ENCODE measurements at regions not wholly inside any gene's neighbourhood (a gene's known extent, or its start where the extent isn't known, plus 50 kb on each side); places are given as distances from the start of the nearest gene placed in this dataset.

DNA sequence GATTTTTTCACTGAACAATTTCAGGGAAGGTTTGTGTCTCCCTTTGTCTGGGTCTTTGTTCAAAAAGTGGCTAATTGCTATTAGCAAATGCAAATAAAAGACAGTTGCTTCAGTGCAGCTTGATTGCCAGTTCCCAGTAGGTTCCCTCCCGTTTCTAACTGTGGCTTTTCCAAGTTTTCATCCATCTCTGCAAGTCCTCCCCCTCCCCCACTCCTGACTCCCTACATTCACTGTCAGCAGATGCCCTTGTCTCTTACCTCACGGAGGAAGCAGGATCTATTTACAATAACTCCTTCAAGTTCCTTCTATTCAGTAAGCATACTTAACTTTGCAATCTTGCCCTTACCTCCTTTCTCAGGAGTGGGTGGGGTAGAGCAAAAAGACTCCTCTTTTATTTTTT lies 55.4 kb upstream of the SCEL start:
- DNase-seq (ENCODE audit: low read depth in 1 of 2, low spot score in 1 of 2), result no peak

DNA sequence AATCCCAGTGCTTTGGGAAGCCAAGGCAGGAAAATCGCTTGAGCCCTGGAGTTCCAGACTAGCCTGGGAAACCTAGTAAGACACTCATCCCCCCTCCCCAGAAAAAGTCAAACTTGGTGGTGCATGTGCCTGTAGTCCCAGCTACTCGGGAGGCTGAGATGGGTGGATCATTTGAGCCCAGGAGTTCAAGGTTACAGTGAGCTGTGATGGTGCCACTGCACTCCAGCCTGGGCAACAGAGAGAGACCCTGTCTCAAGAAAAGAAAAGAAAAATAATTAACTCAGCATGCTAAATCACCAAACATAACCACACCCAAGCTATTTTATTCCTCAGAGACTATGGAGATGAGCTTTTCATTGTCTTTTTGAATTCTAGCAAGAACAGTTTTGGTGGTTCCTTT lies 56.2 kb upstream of the SCEL start:
- no peak for DNase-seq (ENCODE audit: low read depth in 1 of 2, low spot score in 1 of 2)

GRCh38 chr13:77477299-77477848 lies 58.1 kb upstream of the SCEL start:
- no peak for DNase-seq (ENCODE audit: low read depth in 1 of 2, low spot score in 1 of 2)

GRCh38 chr13:77476456-77476855 lies 59.0 kb upstream of the SCEL start:
- no peak for DNase-seq (ENCODE audit: low read depth in 1 of 2, low spot score in 1 of 2)

- no peak for DNase-seq (ENCODE audit: low read depth in 1 of 2, low spot score in 1 of 2)
These were observed 60.0 kb upstream of the SCEL start for GRCh38 chr13:77475345-77476084.

DNA sequence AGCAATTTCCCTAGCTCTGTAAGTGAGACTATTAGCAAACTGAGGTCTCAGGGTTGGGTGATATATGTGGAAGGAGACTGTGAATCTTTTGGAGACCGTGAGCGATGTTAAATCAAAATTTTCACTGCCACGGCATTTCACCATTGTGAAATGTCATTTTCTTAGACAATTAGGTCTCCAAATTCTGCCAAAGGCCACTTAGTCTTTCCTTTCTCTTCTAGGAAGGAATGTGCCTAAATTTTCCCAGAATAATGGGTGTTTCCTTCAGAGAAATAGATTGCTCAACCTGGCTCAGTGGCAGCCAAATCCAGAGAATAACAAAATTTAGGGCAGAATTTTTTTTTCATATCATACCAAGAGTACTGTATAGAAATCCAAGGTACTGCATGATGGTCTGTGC lies 64.5 kb upstream of the SCEL start:
- DNase-seq (ENCODE audit: low read depth in 1 of 2, low spot score in 1 of 2), result no peak

DNA sequence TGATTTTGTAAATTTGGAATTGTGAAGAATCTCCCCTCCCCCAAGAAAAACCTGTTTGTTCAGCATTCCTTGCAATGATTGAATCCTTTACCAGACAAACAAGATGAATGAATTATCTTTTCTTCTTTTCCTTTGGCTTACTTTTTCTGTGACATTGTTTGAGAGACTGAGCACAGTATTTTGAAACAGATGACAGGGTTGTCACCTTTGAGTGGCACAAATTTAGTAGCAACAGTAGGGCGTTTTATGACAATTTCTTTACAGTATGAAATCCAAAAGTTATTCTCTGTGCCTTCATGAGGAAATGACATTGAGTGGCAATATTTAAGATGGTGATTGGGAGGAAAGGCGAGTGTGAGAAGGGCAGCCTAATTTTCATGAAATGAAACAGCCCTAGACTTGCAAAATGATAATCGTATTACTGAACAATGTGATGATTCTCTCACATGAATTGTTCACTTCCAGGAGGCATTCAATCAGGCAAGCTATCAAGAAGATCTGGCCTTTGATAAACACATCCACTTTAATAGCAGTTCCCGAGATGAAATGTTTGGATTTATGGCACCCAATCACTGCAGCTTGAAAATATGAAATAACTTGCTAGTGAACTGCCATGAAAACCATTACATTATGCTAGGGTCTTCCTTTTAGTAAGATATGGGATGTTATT lies 68.6 kb upstream of the SCEL start:
- DNase-seq (ENCODE audit: low read depth in 1 of 2, low spot score in 1 of 2), result no peak

- no peak for DNase-seq (ENCODE audit: low read depth in 1 of 2, low spot score in 1 of 2)
These were observed 69.8 kb upstream of the SCEL start for GRCh38 chr13:77465603-77466195.

DNA sequence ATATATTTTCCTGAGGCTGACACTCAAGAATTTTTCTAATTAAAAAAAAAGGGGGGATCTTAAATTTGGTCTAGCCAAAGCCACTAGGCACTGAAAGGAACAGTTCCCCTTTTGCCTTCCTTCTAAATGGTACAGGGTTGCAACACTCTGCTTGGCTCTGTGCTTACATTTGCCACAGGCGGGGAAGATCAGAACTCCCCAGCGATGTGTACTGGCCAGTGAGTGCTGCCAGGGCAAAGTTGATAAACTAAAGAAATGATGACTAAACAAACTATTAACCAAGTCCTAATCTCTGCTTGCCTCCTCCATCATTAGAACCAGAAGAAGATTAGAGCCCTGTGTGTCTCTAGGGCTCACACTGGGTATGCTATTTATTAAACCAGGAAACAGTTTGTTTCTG lies 75.3 kb upstream of the SCEL start:
- DNase-seq (ENCODE audit: low read depth in 1 of 2, low spot score in 1 of 2), result no peak

DNA sequence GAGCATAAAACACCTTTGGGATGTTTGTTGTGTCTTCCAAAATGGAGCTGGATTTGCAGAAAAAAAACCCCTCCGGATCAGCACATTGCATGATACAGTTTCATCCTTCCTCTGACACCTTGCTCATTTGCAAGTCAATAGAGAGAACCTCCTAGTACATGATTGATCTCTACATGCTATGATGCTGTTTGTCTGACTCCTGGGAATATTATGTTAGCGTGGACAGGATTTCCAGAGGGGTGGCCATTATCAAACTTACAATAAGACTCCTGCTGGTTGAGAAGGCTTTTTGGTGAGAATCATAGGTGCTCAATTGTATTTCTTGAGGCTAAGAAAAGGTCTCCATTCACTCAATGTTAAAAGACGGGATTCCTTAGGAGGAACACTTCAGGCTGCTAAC lies 75.9 kb upstream of the SCEL start:
- no peak for DNase-seq (ENCODE audit: low read depth in 1 of 2, low spot score in 1 of 2)

DNA sequence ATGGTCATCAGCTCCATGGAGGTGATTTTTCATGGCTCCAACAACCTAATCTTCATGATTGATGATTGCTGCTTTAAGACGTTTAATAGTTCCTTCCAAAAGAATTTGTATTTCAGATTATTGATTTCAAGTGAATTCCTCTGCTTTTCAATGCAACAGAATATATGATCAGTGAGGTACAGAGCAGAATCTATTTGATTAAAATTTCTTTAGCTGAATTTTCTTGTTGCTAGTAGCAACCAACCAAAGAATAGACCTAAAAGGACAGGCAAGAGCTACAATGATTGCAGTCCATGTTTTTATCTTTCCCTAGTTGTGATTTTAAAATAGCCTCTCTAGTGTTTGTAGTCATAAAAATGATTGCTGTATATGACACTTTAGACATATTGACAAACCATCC lies 76.8 kb upstream of the SCEL start:
- no peak for DNase-seq (ENCODE audit: low read depth in 1 of 2, low spot score in 1 of 2)

DNA sequence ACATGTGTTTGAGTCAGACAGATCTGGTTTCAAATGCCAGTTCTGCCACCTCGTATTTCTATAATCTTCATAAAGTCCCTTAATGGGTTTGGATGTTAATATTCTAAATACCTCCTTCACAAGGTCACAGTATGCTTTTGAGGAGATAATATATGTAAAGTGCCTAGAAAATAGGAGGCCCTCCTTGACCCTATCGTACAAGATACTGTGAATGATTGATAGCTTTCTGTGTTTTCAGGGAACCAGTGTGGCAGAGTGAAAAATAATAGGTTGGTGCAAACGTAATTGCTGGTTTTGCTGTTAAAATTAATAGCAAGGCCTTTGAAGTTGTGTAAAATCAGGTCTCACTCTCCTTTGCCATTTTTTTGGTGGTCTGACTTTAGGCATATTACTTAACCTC lies 77.5 kb upstream of the SCEL start:
- DNase-seq (ENCODE audit: low read depth in 1 of 2, low spot score in 1 of 2), result no peak

GRCh38 chr13:77456271-77456670 lies 79.2 kb upstream of the SCEL start:
- DNase-seq (ENCODE audit: low read depth in 1 of 2, low spot score in 1 of 2), result no peak

DNA sequence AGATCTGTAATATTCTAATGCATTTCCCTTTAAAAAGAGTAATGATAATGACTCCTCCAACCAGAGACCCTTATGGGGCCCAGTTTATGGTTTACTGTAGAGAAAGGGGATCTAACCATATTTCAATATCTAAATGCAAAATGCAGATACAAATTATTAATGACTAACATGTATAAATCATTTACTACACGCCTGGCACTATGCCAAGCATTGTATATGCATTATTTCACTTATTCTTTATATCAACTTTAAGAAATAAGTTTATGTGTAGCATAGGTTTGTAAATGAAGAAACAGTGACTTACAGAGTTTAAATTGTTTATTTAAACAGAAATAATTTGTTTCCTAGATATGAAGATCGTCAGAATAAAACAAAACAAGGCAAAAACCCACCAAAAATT lies 86.2 kb upstream of the SCEL start:
- DNase-seq (ENCODE audit: low read depth in 1 of 2, low spot score in 1 of 2), result no peak

DNA sequence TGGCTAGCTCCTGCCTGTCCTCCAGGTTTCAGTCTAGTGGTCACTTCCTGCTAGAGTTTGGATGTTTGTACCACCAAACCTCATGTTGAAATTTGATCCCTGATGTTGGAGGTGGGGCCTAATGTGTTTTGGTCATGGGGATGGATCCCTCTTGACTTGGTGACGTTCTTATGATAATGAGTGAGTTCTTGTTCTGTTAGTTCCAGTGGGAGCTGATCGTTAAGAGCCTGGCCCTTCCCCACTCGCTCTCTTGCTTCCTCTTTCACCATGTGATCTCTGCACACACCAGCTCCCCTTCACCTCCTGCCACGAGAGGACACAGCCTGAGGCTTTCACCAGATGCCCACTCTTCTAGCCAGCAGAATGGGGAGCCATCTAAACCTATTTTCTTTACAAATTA lies 86.8 kb upstream of the SCEL start:
- DNase-seq (ENCODE audit: low read depth in 1 of 2, low spot score in 1 of 2), result no peak

DNA sequence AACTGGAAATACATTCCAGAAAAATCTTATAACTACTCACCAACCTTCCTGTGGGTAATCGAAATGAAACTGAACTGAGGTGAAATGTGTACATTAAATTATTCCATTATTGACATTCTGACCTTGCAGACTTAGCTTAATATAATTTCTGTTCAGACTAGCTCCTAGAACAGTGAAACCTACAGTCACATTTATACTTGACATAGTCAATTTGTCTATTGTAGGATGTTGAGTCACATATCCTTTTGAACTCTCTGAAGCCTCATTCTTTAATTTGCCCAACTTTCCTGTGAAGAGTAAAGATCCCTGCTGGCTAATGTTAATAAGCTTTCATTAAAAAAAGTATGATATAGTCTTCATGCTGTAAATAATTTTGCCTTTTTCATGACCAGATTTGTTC lies 92.0 kb upstream of the SCEL start:
- no peak for DNase-seq (ENCODE audit: low read depth in 1 of 2, low spot score in 1 of 2)

DNA sequence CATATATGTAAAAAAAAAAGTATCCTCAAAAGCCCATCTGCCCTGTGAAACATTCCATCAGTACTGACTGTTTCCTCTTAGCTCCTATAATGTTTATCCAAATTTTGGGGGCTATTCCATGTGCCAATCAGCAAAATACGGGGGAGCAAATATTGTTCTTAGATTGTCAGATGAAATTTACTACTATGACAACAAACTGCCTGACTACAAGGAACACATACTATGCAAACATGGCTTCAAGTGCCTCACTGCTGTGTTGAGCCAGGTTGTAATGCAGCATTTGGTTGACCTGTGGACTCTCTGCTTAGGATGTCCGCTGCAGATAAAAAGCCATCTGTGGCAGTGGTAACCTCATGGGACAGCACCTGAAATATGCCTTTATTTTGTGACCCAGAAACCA lies 98.2 kb upstream of the SCEL start:
- no peak for DNase-seq (ENCODE audit: low read depth in 1 of 2, low spot score in 1 of 2)

DNA sequence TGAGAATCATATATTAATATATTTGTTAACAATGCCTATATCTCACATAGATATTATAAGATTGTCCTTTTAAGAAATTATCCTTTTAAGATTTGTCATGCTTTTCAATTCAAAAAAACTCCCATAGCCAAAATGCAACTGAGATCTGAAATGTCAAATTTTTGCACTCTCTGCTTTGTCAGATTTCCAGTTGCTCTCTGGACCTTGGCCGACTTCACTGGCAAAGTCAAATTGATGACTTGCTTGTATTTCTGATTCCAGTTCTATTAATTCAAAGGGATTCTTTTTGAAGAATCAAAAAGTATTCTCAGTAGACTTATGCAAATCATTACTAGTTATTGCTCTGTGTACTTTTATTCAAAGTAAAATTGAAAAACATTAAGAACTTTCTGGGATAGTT lies 101.2 kb upstream of the SCEL start:
- no peak for DNase-seq (ENCODE audit: low read depth in 1 of 2, low spot score in 1 of 2)

DNA sequence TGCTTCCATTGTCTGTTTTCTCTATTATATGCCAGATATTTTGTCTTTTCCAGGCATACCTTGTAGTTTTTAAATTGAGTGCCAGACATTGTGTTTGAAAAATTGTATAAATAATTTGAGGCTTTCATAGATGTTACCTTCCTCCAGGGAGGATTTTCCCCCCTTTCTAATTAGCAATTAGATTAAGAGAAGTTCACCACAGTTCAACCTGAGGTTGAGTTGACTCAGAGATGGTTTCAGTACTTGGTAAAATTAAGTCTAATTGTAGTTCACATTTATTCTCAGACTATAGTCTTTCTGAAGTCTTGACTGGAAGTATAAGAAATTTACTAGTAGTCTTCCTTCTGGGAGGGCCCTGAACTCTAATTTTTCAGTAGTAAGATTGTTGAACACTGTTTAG lies 104.1 kb upstream of the SCEL start:
- no peak for DNase-seq (ENCODE audit: low read depth in 1 of 2, low spot score in 1 of 2)

DNA sequence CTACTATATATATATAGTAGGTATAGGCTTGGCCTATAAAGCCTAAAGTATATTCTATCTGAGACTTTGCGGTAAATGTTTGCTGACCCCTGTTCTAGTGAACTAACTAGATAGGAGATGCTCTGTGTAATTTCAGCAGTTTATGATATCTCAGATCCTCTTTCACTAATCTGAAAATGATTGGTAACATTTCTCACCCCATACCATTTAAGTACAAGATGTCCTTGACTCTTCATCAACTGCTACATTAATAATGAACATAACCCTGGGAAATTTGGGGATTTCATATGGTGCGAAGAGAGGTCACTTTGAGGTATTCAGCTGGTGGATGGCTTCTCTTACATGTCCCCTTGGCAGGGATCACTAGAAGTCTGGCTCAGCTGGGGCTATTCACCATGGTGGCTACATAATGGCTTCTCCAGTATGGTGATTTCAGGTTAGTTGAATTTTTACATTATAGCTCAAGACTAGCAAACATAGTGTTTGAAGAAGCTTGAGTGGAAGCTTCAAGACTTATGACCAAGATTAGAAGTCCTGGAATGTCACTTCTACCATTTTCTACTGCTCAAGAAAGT lies 103.6 kb upstream of the MYCBP2 start:
- no peak for DNase-seq (ENCODE audit: low read depth in 1 of 2, low spot score in 1 of 2)

- DNase-seq (ENCODE audit: low read depth in 1 of 2, low spot score in 1 of 2), result peak; percentile 11 to 23
These were observed 102.6 kb upstream of the MYCBP2 start for GRCh38 chr13:77429320-77430142.
